A673 (cell line): ENCODE measurements at regions not wholly inside any gene's neighbourhood (a gene's known extent, or its start where the extent isn't known, plus 50 kb on each side); places are given as distances from the start of the nearest gene placed in this dataset.

ENCODE experiments used
- BruUV-seq: library from RNA; stranded (reverse); fragments of 400-500 nt; replicated peaks from 2 replicates; lab custom pipeline; 2021; lab: Mats Ljungman, UMichigan
- CTCF ChIA-PET: fragments of 300-600 bp; sonication (Branson Sonifier 250); formaldehyde crosslinking; loops from one replicate; lab custom pipeline; 2022; ENCODE audit warnings: antibody characterized with exemption; lab: Charles Lee
- POLR2A ChIA-PET: fragments of 300-600 bp; sonication (Branson Sonifier 250); formaldehyde crosslinking; loops from one replicate; lab custom pipeline; 2022; ENCODE audit warnings: antibody characterized with exemption; ENCODE audit not compliant: low non-redundant PET; lab: Charles Lee
- DNase-seq: peaks from one replicate; pipeline ENCODE4 v3.0.0-alpha.2; 2015; ENCODE audit warnings: low spot score
- H3K27ac ChIP-seq: fragments of 200-600 bp; sonication (generic); 2 replicates; pipeline ENCODE4 v1.5.1; 2016; ENCODE audit warnings: mixed run types, low read depth, mild to moderate bottlenecking, mixed read lengths, antibody characterized with exemption, low read length; ENCODE audit not compliant: poor library complexity, severe bottlenecking
- H3K27me3 ChIP-seq: fragments of 200-600 bp; sonication (generic); replicated peaks from 2 replicates; pipeline ENCODE4 v1.6.1; 2017; ENCODE audit warnings: mixed run types, low read depth, mild to moderate bottlenecking, mixed read lengths, antibody characterized with exemption, low read length; ENCODE audit not compliant: insufficient read depth, poor library complexity
- H3K36me3 ChIP-seq: fragments of 200-600 bp; sonication (generic); 2 replicates; pipeline ENCODE4 v1.6.1; 2016; ENCODE audit warnings: mixed run types, mild to moderate bottlenecking, mixed read lengths, antibody characterized with exemption, low read length; ENCODE audit not compliant: insufficient read depth, poor library complexity, severe bottlenecking
- H3K4me1 ChIP-seq: fragments of 200-600 bp; sonication (generic); 2 replicates; pipeline ENCODE4 v1.6.1; 2017; ENCODE audit warnings: mixed run types, mild to moderate bottlenecking, mixed read lengths, antibody characterized with exemption, low read length; ENCODE audit not compliant: insufficient read depth, poor library complexity, severe bottlenecking
- H3K4me3 ChIP-seq: fragments of 200-600 bp; sonication (generic); 2 replicates; pipeline ENCODE4 v1.5.1; 2016; ENCODE audit warnings: low read depth, mixed run types, mild to moderate bottlenecking, mixed read lengths, low read length; ENCODE audit not compliant: poor library complexity, severe bottlenecking
- H3K9me3 ChIP-seq: fragments of 200-600 bp; sonication (generic); 2 replicates; pipeline ENCODE4 v1.6.1; 2016; ENCODE audit warnings: mixed run types, low read depth, mild to moderate bottlenecking, mixed read lengths, antibody characterized with exemption, low read length; ENCODE audit not compliant: poor library complexity, severe bottlenecking
- EZH2 ChIP-seq: fragments of 200-600 bp; sonication (generic); IDR thresholded peaks from 2 replicates; pipeline ENCODE4 v1.6.1; 2017; ENCODE audit warnings: borderline replicate concordance, low read depth, mild to moderate bottlenecking, mixed read lengths, antibody characterized with exemption, low read length; ENCODE audit not compliant: poor library complexity, severe bottlenecking
- intact Hi-C: fragments of 100-400 bp; cut with micrococcal nuclease; formaldehyde crosslinking; loops from one replicate; pipeline ENCODE4 v1.10.0; 2022; ENCODE audit not compliant: unreplicated experiment
- TF ChIP-seq, protein P1 (sequence below): fragments of 300-800, 200-600 bp; sonication (generic); conservative IDR thresholded peaks from 2 replicates; pipeline ENCODE4 v1.5.1; 2017; ENCODE audit warnings: low read depth, mild to moderate bottlenecking, antibody characterized with exemption, low read length, moderate library complexity, mixed read lengths

DNA sequence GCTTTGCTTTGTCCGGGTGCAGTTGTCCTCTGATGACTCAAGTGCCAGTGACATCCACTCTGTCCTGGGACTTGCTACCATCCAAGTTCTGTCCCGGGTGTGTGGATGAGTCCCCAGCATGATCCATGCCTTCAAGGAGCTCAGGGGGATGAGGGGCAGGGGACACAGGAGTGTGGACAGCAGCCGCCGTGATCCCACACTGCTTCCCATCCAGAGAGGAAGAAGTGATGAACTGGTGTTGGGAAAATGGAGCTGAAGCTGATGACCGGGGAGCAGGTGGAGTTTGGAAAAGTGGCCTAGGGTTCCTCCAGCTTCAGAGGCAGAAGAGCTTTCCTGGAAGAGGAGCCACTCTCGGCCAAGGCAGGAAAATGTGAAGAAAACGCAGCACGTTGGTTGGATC is 249.6 kb upstream of the TNRC6C start:
- TF ChIP-seq, protein P1, sequence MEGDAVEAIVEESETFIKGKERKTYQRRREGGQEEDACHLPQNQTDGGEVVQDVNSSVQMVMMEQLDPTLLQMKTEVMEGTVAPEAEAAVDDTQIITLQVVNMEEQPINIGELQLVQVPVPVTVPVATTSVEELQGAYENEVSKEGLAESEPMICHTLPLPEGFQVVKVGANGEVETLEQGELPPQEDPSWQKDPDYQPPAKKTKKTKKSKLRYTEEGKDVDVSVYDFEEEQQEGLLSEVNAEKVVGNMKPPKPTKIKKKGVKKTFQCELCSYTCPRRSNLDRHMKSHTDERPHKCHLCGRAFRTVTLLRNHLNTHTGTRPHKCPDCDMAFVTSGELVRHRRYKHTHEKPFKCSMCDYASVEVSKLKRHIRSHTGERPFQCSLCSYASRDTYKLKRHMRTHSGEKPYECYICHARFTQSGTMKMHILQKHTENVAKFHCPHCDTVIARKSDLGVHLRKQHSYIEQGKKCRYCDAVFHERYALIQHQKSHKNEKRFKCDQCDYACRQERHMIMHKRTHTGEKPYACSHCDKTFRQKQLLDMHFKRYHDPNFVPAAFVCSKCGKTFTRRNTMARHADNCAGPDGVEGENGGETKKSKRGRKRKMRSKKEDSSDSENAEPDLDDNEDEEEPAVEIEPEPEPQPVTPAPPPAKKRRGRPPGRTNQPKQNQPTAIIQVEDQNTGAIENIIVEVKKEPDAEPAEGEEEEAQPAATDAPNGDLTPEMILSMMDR, result no peak
- H3K27ac ChIP-seq, result no peak overlapping the region
- no TSS peak for BruUV-seq
- POLR2A ChIA-PET, result no interaction called here
- intact Hi-C loops, result no loop called here
- no peaks in the 10 kb centered on the region for H3K36me3 ChIP-seq
- no peak overlapping the region for H3K4me3 ChIP-seq
- H3K27me3 ChIP-seq, result no peaks in the 10 kb centered on the region
- H3K9me3 ChIP-seq, result peaks cover 20% of the 10 kb centered on the region
- H3K4me1 ChIP-seq, result no peaks in the 10 kb centered on the region
- CTCF ChIA-PET, result no interaction called here
- no peak for DNase-seq

DNA sequence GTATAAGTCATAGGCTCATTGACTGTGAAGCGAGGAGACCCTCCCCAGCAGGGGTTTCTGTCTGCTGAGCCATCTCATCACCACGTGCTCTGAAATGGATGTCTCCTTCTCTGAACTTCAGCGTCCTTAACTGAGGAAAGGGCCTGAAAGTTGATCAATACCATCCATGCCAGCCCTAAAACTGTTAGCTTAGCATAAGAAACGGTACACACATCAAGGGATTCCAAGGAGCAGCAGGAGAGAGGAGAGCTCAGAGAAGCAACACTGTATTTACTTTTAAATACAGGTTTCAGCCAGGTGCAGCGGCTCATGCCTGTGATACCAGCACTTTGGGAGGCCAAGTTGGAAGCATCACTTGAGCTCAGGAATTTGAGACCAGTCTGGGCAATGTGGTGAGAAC is 248.9 kb upstream of the TNRC6C start:
- Histone ChIP-seq H3K27ac (no peak overlapping the region), H3K27me3 (no peaks in the 10 kb centered on the region), H3K9me3 (peaks cover 19% of the 10 kb centered on the region), H3K4me3 (no peak overlapping the region), H3K36me3 (no peaks in the 10 kb centered on the region), H3K4me1 (no peaks in the 10 kb centered on the region)
- POLR2A ChIA-PET, result no interaction called here
- intact Hi-C loops, result no loop called here
- no TSS peak for BruUV-seq
- CTCF ChIA-PET, result no interaction called here
- DNase-seq, result no peak
- TF ChIP-seq EZH2, result no peak
- TF ChIP-seq, protein P1, result no peak

DNA sequence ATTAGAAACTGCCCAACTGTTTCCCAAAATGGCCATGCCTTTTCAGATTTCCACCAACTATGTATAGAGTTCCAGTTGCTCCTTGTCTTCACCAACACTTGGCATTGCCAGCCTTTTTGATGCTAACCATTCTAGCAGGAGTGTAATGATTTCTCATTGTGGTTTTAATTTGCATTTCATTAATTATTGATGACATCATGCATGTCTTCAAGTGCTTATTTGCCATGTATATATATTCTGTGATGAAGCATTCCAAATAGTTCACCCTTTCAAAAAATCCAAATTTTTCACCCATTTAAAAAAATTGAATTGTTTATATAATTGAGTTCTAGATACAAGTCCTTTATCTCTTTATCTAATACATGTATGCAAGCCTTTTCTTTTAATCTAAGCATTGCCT is 245.9 kb upstream of the TNRC6C start:
- intact Hi-C loops, result no loop called here

More for the DNA sequence above, 245.9 kb upstream of the TNRC6C start:
- Histone ChIP-seq H3K9me3 (peaks cover 19% of the 10 kb centered on the region), H3K4me1 (no peaks in the 10 kb centered on the region), H3K4me3 (no peak overlapping the region), H3K27me3 (no peaks in the 10 kb centered on the region), H3K27ac (no peak overlapping the region), H3K36me3 (no peaks in the 10 kb centered on the region)
- BruUV-seq, result no TSS peak
- POLR2A ChIA-PET, result no interaction called here
- CTCF ChIA-PET, result no interaction called here
- DNase-seq, result no peak
- TF ChIP-seq, protein P1, result no peak
